ENCODE measurements at regions not wholly inside any gene's neighbourhood (a gene's known extent, or its start where the extent isn't known, plus 50 kb on each side); places are given as distances from the start of the nearest gene placed in this dataset.
"Not testable (repeated sequence)": the region's sequence is repeated elsewhere in the genome, so short reads cannot be mapped to it uniquely, and the experiment has no call there.

DNA sequence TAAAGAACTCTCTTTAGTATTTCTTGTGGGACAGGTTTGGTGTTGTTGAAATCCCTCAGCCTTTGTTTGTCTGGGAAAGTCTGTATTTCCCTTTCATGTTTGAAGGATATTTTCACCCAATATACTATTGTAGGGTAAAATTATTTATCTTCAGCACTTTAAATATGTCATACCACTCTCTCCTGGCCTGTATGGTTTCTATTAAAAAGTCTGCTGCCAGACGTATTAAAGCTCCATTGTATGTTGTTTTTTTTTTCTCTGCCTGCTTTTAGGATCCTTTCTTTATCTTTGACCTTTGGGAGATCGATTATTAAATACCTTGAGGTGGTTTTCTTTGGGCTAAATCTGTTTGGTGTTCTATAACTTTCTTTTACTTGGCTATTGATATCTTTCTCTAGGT lies 119.0 kb upstream of the TBC1D5 start:
- no peak for DNase-seq

DNA sequence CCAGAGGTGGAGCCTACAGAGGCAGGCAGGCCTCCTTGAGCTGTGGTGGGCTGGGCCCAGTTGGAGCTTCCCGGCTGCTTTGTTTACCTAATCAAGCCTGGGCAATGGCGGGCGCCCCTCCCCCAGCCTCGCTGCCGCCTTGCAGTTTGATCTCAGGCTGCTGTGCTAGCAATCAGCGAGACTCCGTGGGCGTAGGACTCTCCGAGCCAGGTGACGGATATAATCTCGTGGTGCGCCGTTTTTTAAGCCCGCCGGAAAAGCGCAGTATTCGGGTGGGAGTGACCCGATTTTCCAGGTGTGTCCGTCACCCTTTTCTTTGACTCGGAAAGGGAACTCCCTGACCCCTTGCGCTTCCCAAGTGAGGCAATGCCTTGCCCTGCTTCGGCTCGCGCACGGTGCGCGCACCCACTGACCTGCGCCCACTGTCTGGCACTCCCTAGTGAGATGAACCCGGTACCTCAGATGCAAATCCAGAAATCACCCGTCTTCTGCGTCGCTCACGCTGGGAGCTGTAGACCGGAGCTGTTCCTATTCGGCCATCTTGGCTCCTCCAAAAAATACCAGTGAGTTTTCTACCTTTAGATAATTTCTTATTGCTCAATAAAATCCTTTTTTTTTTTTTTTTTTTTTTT lies 118.5 kb upstream of the TBC1D5 start:
- not testable (repeated sequence) for DNase-seq

DNA sequence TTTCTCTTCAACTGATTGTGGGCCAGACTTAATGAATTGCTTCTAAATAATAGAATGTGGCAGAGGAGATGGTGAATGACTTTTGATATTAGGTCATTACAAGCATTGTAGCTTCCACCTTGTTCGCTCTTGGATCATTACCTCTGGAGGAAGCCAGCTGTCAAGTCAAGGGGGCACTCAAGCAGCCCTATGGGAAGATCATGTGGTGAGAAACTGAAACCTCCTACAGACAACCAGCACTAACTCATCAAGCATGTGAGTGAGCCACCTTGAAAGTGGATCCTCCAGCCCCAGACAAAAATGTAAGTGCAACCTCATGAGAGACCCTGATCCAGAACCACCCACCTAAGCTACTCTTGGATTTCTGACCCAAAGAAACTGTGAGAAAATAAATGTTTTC lies 109.8 kb upstream of the TBC1D5 start:
- DNase-seq = no peak

DNA sequence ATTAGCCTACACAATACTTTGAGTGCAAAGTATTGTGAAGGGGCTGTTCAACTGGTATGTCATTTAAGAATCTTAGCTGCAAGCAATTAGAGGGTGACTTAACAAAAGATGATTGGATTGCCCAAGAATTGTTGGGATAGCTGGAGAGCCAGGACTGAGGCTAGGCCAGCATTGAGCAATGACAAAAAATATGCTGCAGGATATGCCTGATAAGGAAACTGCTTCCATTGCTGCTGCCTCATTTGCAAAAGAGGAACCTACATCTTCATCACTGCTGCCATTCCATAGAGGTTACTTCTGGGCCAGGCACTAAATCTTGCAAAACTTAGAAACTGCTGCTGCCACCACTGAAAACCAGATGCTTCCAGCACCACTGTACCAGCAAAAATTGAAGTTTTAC lies 108.0 kb upstream of the TBC1D5 start:
- no peak for DNase-seq

DNA sequence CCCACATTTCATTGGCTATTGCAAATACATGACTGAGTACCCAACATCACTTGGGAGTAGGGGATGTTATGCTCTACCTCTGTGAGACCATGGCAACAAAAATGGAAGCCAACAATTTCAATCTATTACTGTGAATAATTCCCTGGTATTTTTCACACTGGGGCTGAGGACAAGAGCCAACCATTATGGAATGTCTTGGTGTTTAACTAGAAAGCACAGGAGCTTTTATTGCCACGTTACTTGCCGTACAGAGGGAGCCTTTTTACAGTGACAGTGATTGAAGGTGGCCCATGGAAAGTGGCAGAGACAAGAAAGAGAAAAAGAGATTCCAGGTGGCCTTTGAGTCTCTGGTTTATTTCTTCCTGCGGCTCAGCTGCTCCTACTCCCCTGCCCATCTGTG lies 105.7 kb upstream of the TBC1D5 start:
- no peak for DNase-seq

DNA sequence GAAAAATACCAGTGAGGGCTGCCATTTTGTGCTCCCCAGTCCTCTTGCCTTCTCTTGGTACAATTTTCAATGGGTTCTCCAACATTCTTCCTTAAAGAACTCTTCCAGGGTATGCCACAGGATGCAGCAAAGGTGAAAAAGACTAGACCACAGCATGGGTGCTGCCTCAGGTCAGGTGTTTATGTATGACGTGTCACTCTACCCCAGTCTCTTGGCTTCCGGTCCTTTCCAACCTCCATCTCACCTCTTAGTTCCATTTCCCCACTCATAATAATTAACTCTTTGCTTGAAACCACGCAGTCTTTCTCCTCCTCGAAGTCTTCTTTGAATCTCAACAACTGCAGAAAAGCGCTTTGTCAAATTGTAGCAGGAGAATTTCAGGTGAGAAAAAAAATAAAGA lies 104.7 kb upstream of the TBC1D5 start:
- DNase-seq = no peak

DNA sequence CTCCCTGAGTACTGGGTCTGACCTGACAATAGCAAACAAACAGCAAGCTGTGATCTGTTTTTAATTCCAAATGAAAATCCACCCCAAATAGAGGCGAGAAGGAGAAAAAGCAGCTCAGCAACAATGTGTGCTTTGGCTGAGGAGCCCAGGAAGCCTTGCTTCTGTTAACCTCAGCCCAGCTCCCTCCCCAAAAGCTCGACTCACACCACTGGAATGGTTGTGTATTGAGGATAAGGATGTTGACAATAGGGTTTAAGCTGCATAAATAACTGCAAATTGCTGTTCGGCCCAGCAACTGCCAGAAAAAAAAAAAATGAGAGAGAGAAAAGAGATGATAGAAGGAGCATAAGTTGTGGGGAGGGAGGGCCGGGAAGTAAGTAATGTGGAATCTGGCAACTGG lies 104.0 kb upstream of the TBC1D5 start:
- DNase-seq = no peak

DNA sequence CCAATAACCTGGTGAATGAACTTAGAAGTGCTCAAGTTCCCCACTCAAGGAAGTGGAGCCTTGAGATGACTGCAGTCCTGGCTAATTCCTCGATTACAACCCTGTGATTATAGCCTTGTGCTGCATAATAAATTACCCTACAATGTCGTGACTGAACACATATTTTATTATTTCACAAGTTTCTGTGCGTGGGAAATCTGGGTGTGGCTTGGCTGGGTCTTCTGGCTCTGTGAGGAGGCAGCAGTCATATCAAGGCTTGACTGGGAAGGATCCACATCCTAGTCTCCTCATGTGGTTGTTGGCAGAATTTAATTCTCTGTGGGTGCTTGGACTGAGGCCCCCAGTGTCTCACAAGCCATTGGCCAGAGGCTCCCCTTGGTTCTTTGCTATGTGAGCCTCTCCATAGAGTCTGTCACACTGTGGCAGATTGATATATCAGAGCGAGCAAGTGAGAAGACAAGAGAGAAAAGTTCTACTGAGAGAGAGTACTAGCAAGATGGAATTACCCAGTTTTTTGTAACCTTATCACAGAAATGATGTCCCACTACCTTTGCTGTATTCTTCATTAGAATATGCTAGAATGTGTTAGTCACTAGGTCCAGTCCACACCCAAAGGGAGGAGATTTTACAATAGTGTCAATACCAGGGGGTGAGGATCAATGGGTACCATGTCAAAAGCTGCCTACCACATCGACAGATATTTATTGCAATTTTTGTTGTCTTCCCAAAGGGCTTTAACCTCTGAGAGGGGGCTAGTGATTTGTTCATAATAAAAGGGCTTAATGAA lies 102.8 kb upstream of the TBC1D5 start:
- no peak for DNase-seq

DNA sequence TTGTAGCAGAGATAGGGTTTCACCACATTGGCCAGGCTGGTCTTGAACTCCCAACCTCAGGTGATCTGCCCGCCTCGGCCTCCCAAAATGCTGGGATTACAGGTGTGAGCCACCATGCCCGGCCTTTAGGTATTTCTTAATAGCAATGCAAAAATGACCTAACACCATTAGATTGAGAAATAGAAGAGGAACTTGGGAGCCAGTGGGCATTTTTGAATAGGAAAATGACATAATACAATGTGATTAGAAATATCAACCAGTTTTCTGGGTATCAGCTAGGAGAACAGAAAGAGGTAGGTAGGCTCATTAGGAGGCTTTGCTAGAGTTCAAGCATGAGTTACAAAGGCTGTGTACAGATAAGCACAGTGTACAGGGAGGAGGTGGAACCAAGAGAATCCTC lies 101.8 kb upstream of the TBC1D5 start:
- DNase-seq = no peak

DNA sequence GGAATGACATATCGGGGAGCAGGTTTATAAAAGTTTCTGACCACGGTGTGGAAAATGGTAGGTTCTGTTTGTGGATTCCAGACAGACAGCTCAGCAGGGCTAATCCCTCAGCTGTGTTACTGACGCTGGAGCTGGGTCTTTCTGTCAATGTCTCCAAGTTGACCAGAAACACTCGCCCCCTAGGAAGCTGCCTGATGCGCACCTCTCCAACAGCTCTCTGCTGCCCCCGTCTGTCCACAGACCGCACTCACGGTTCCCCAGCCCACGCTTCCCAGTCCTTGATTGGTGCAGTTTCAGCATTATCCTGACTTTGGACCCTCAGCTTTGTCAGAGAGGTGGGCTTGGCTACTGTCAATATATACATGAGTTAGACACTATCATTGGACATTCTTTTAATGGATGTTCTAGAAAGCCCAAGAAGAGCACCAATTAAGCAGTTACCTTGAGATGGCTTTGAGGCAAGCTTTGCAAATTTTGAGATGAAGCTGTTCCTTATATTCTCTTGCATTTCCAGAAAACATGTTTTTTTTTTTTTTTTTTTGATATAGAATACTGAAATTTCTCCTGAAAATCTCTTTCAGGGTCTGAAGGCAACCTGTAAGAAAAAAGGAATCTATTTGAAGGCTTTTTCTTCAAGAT lies 98.9 kb upstream of the TBC1D5 start:
- no peak for DNase-seq

DNA sequence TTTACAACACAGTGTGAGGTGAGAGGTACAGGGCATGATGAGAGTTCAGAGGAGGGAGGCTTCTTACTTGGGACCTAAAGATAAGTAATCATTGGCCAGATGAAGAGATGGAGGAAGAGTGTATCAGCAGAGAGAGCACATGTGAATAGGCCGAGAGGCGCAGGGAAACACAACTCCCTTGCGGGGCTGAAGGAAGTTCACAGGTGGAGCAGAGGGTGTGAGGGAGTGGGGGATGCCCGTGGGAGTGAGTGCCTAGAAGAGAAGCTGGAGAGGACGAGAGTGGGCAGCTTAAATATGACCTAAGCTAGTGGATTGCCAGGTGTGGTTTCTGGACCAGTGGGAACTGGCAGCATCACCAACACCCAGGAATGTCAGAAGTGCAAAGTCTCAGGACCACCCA lies 98.2 kb upstream of the TBC1D5 start:
- DNase-seq = no peak

DNA sequence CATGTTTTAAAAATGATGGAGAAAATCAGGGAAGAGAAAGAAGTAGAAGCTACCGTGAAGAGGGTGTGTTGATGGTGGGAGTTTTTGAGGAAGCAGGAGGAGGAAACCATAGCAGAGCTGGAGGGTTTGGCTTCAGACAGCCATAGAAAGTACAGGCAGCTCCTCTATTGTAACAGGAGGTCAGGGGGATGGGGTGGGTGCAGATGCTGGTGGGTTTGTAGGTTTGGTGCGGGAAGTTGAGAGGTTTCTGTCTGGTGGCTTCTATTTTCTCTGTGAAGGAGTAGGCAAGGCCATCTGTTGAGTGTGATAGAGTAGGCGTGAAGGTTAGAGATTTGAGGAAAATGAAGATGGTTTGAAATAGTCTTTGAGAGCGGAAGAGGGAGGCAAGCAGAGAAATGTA lies 97.7 kb upstream of the TBC1D5 start:
- no peak for DNase-seq

DNA sequence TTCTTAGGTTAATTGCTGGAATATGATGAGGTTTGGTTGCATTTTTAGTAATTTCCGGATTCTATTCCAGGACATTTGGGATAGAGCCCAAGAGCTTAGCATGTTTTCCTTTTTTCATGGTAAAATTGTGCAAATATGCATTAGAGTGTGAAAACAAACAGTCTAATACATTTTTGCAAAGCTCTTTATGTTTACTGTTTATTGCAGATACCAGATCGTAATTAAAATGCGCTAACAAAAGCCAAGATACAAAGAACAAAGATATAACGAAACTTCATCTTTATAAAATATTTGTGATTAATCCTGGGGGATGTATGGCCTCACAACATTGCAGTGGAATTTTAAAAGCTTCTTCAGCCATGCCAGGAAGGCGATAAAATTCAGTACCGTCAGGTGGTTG lies 94.5 kb upstream of the TBC1D5 start:
- DNase-seq = no peak

DNA sequence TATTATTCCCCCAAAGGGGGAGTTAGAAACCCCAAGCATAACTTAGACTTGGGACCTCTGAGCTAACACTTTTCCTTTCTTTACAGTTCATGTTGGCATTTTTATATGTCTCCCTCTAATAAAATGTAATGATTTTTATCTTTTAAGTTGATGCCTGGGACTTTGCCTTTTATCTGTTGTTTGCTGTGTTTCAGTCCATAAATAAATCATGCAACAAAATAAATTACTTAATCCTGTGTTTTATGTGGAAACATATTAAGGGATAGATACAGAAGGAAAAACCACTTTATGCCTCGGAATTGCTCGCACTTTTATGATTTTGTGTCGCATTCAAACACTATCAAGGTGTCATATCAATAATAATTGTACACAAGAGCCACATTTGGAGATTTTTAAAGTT lies 93.7 kb upstream of the TBC1D5 start:
- no peak for DNase-seq

DNA sequence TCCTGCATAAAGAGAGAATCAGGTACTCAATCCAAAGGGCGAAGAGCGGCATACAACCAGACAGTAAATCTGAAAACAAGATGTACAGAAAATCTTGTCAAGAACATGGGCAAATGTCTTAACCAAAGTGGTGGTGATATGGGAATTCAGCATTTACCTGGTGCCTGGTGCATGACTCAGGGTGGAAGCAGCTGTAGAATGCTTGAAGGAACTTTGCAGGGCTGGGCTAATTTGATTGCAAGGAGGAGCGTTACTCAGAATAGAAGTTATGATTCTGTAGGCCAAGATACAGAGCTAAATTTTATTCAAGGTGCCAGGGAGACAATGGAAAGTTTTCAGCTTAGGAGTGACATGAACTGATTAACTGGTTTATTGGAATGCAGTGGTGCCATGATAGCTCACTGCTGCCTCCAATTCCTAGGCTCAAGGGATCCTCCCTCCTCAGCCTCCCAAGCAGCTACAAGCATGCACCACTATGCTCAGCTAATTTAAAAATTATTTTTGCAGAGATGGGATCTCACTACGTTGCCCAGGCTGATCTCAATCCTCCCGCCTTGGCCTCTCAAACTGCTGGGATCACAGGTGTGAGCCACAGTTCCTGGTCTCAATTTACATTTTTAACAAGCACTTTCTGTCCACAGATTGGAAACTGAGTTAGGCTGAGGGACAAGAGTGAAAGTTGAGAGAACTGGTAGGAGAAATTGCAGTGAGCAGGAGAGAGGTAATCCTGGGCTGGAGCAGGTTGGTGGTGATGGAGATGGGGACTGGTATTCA lies 91.5 kb upstream of the TBC1D5 start:
- DNase-seq = no peak

DNA sequence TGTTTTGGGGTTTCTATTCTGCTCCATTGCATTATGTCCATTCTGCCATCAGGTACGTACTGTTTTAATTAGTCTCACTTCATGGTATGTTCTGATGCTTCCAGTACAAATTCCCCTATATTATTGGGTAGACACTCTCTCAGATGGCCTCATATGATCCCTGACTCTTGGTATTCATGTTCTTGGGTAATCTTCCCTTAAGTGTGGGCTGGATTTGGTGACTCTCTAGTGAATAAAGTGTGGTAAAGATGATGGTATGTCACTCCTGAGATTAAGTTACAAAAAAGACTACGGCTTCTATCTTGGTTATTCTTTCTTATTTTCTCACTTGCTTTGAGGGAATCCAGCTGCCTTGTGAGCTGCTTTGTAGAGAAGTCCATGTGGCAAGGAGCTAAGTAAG lies 89.6 kb upstream of the TBC1D5 start:
- no peak for DNase-seq

DNA sequence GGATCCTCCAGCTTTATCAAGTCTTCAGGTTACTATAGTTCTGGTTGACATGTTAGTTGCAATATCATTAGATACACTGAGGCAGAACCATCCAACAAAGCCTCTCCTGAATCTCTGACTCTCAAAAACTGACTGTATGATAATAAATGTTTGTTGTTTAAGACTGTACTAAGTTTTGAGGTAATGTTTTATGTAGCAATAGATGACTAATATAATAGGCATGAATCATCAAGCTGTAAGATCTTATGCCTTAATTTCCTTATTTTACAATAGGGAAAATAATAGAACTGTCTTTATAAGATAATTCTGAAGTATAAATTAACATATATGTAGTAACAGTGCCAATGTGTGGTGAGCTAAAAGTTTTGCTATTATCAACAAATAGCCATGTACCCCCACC lies 88.9 kb upstream of the TBC1D5 start:
- DNase-seq = no peak

DNA sequence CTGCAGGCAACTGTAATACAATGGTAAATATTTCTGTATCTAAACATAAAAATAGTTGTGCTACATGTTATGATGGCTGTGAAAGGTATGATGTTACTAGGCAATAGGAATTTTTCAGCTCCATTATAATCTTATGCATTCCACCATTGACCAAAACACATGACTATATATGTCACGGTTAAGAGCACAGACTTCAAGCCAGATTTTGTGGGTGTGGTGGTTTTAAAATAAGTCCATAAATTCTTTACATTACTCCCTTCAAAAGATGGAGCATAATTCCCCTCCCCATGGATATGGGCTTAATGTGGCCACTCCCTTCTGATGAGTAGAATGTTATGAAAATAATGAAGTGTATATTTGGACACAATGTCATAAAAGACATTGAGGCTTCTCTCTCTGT lies 88.4 kb upstream of the TBC1D5 start:
- no peak for DNase-seq

DNA sequence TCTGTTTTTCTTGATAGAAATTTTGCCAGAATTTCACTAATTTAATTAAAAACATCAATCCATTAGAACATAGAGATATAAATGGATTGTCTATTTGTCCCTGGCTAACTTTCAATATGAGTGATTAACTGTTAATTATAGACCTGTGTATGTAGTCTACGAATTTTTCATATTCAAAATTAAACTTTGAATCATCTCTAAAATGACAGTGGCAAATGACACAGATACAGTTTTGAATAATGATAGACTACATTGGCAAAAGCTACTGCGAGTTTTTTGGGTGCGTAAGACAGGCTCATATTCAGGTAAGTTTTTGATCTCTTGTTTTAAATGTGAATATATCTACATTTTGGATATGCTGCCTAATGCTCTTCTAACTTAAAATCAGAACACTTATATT lies 86.0 kb upstream of the TBC1D5 start:
- no peak for DNase-seq

DNA sequence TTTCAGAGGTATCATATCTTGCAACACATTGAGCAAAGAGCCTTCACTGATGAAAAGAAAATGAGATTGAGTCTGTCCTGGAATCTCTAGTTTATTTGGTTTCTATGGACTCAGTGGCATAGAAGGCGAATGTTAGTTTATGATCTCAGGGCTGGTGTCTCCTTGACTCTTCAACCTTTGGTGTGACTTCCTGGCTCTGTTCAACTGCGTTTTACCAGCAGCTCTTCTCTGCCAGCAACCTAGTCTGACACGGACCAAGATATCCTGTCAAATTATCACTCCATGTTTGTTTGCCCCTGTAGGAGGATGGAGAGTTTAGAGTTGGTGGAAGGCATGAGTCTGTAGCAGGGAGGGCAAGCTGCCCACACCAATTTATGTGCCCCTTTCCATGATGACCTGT lies 82.9 kb upstream of the TBC1D5 start:
- DNase-seq = no peak

DNA sequence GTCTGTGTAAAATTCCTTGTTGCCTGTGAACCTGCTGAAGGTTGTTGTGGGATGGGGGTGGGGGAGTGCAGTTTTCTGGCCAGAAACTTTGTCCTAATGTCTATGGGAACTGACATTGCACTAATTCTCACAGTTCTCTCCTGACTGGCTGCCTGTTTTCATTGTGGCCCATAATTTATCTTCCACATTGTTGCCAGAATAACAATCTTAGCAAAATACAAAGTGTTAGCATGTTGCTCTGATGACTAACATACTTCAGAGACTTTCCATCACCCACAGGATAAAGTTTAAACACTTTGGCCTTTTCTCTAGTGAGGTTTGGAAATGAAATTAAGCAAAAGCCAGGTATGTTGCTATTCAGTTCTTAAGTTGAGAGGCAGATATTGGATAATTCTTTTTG lies 81.4 kb upstream of the TBC1D5 start:
- DNase-seq = no peak

DNA sequence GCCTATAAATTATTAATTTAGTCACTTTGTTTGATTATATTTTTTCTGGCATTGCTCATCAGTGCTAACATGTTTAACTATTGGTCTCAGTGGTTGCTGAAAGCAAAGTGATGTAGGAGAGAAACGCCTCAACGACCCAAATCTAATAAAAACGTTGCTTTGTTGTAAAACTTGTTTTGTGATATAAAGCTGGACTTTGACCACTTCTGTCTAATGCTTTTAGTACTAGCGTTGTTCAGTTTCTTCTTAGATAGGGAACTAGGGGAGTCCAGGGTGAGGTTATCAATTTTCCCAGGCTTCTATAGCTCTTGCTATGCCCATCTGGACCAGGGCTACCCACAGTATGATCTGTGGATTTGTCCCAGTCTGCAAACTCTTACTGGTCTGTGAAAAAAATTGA lies 80.6 kb upstream of the TBC1D5 start:
- no peak for DNase-seq

DNA sequence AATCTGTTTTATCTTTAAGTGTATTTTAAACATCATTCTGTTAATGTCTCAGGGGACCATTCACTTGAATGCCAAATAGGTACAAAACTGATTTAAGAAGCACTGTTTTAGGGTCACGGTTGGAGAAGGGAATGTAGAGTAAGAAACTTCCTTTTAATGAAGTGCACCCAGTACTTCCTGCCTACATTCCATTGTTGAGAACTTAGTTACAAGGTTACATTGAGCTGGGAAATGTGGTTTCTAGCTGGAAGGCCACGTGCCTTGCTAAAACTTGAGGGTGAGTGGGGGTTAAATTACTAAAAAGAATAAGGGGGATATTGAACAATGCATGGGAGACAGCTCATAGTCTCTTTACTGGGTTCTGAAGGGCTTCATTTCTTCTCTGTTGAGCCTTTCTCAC lies 78.3 kb upstream of the TBC1D5 start:
- DNase-seq = no peak

DNA sequence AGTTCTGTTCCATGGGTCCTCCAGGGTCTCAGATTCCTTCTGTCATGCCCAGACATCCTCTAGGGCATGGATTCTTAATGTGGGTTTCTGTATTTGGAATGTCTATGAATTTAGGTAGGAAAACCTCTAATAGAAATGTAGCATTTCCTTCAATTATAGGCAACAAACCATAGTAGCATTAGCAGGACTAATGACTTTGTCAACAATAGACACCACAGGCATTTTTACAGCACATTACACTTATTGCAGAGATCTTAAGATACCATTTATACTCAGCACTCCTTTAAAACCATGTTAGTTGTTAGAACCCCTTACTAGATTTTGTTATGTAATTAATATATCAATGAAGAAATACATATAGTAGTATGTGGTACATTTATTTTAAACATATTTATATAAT lies 77.8 kb upstream of the TBC1D5 start:
- no peak for DNase-seq

Measured in NCI-H1436 treated with DMSO at 0.1 percent for 48 hours (cell line).